ENCODE measurements at regions not wholly inside any gene's neighbourhood (a gene's known extent, or its start where the extent isn't known, plus 50 kb on each side); places are given as distances from the start of the nearest gene placed in this dataset.

- Histone ChIP-seq H3K4me3 (ENCODE audit: control insufficient read depth in 1 of 7, extremely low read depth in 1 of 7, insufficient read depth in 4 of 7, low read depth in 2 of 7, low read length in 6 of 7) (no peak overlapping the region), H3K27ac (ENCODE audit: insufficient read depth in 1 of 2, low read depth in 1 of 2, low read length in 2 of 2, poor library complexity in 1 of 2, severe bottlenecking in 2 of 2) (no peak overlapping the region), H3K27me3 (replicated peaks in 2 of 5; ENCODE audit: control insufficient read depth in 4 of 5, insufficient read depth in 5 of 5, low read length in 4 of 5) (no peaks in the 10 kb centered on the region), H3K9me3 (ENCODE audit: control extremely low read depth in 1 of 5, control insufficient read depth in 4 of 5, insufficient read depth in 2 of 5, low read depth in 1 of 5, low read length in 4 of 5) (peaks cover 0 to 7% (median 2%) of the 10 kb centered on the region in 5 experiments), H3K4me1 (ENCODE audit: control extremely low read depth in 1 of 4, control insufficient read depth in 4 of 4, insufficient read depth in 4 of 4, low read length in 3 of 4) (no peaks in the 10 kb centered on the region), H3K36me3 (ENCODE audit: control insufficient read depth in 4 of 4, insufficient read depth in 4 of 4, low read length in 3 of 4) (no peaks in the 10 kb centered on the region)
- POLR2A ChIA-PET, result no interaction called here
- CTCF ChIA-PET, result no interaction called here
- 90% methylated on average over 12 of the region's 19 CpGs for WGBS (ENCODE audit: insufficient coverage)
- no peak for DNase-seq
Measured at GRCh38 chr19:27911122-27911898, 1301.6 kb downstream of the UQCRFS1 start.

GRCh38 chr19:27909861-27910260 lies 1303.1 kb downstream of the UQCRFS1 start:
- Histone ChIP-seq H3K27me3 (replicated peaks in 2 of 5; ENCODE audit: control insufficient read depth in 4 of 5, insufficient read depth in 5 of 5, low read length in 4 of 5) (no peaks in the 10 kb centered on the region), H3K36me3 (ENCODE audit: control insufficient read depth in 4 of 4, insufficient read depth in 4 of 4, low read length in 3 of 4) (no peaks in the 10 kb centered on the region), H3K9me3 (ENCODE audit: control extremely low read depth in 1 of 5, control insufficient read depth in 4 of 5, insufficient read depth in 2 of 5, low read depth in 1 of 5, low read length in 4 of 5) (peaks cover 0 to 7% (median 2%) of the 10 kb centered on the region in 5 experiments), H3K27ac (ENCODE audit: insufficient read depth in 1 of 2, low read depth in 1 of 2, low read length in 2 of 2, poor library complexity in 1 of 2, severe bottlenecking in 2 of 2) (no peak overlapping the region), H3K4me3 (ENCODE audit: control insufficient read depth in 1 of 7, extremely low read depth in 1 of 7, insufficient read depth in 4 of 7, low read depth in 2 of 7, low read length in 6 of 7) (no peak overlapping the region), H3K4me1 (ENCODE audit: control extremely low read depth in 1 of 4, control insufficient read depth in 4 of 4, insufficient read depth in 4 of 4, low read length in 3 of 4) (no peaks in the 10 kb centered on the region)
- 93% methylated on average over 27 of the region's 29 CpGs for WGBS (ENCODE audit: insufficient coverage)
- POLR2A ChIA-PET, result no interaction called here
- CTCF ChIA-PET, result no interaction called here
- DNase-seq, result no peak

GRCh38 chr19:27909185-27909840 lies 1303.6 kb downstream of the UQCRFS1 start:
- H3K4me1 ChIP-seq (ENCODE audit: control extremely low read depth in 1 of 4, control insufficient read depth in 4 of 4, insufficient read depth in 4 of 4, low read length in 3 of 4), result no peaks in the 10 kb centered on the region
- no peak for DNase-seq
- WGBS (ENCODE audit: insufficient coverage), result 80% methylated on average over 40 of the region's 40 CpGs
- H3K27me3 ChIP-seq (replicated peaks in 2 of 5; ENCODE audit: control insufficient read depth in 4 of 5, insufficient read depth in 5 of 5, low read length in 4 of 5), result no peaks in the 10 kb centered on the region
- peaks cover 0 to 7% (median 2%) of the 10 kb centered on the region in 5 experiments for H3K9me3 ChIP-seq (ENCODE audit: control extremely low read depth in 1 of 5, control insufficient read depth in 4 of 5, insufficient read depth in 2 of 5, low read depth in 1 of 5, low read length in 4 of 5)
- ChIA-PET POLR2A (no interaction called here), CTCF (no interaction called here)
- H3K27ac ChIP-seq (ENCODE audit: insufficient read depth in 1 of 2, low read depth in 1 of 2, low read length in 2 of 2, poor library complexity in 1 of 2, severe bottlenecking in 2 of 2), result no peak overlapping the region
- H3K36me3 ChIP-seq (ENCODE audit: control insufficient read depth in 4 of 4, insufficient read depth in 4 of 4, low read length in 3 of 4), result no peaks in the 10 kb centered on the region
- no peak overlapping the region for H3K4me3 ChIP-seq (ENCODE audit: control insufficient read depth in 1 of 7, extremely low read depth in 1 of 7, insufficient read depth in 4 of 7, low read depth in 2 of 7, low read length in 6 of 7)

GRCh38 chr19:27906081-27906480 lies 1306.9 kb downstream of the UQCRFS1 start:
- CTCF ChIA-PET, result no interaction called here
- Histone ChIP-seq H3K4me3 (ENCODE audit: control insufficient read depth in 1 of 7, extremely low read depth in 1 of 7, insufficient read depth in 4 of 7, low read depth in 2 of 7, low read length in 6 of 7) (no peak overlapping the region), H3K36me3 (ENCODE audit: control insufficient read depth in 4 of 4, insufficient read depth in 4 of 4, low read length in 3 of 4) (no peaks in the 10 kb centered on the region), H3K27me3 (replicated peaks in 2 of 5; ENCODE audit: control insufficient read depth in 4 of 5, insufficient read depth in 5 of 5, low read length in 4 of 5) (no peaks in the 10 kb centered on the region), H3K27ac (ENCODE audit: insufficient read depth in 1 of 2, low read depth in 1 of 2, low read length in 2 of 2, poor library complexity in 1 of 2, severe bottlenecking in 2 of 2) (no peak overlapping the region), H3K9me3 (ENCODE audit: control extremely low read depth in 1 of 5, control insufficient read depth in 4 of 5, insufficient read depth in 2 of 5, low read depth in 1 of 5, low read length in 4 of 5) (peaks cover 0 to 3% (median 2%) of the 10 kb centered on the region in 5 experiments), H3K4me1 (ENCODE audit: control extremely low read depth in 1 of 4, control insufficient read depth in 4 of 4, insufficient read depth in 4 of 4, low read length in 3 of 4) (no peaks in the 10 kb centered on the region)
- DNase-seq, result no peak
- POLR2A ChIA-PET, result no interaction called here
- 83% methylated on average over 1 of the region's 4 CpGs for WGBS (ENCODE audit: insufficient coverage)

GRCh38 chr19:27905074-27905473 lies 1307.9 kb downstream of the UQCRFS1 start:
- DNase-seq, result no peak
- no peaks in the 10 kb centered on the region for H3K4me1 ChIP-seq (ENCODE audit: control extremely low read depth in 1 of 4, control insufficient read depth in 4 of 4, insufficient read depth in 4 of 4, low read length in 3 of 4)
- no peaks in the 10 kb centered on the region for H3K27me3 ChIP-seq (replicated peaks in 2 of 5; ENCODE audit: control insufficient read depth in 4 of 5, insufficient read depth in 5 of 5, low read length in 4 of 5)
- no peaks in the 10 kb centered on the region for H3K36me3 ChIP-seq (ENCODE audit: control insufficient read depth in 4 of 4, insufficient read depth in 4 of 4, low read length in 3 of 4)
- H3K27ac ChIP-seq (ENCODE audit: insufficient read depth in 1 of 2, low read depth in 1 of 2, low read length in 2 of 2, poor library complexity in 1 of 2, severe bottlenecking in 2 of 2), result no peak overlapping the region
- ChIA-PET POLR2A (no interaction called here), CTCF (no interaction called here)
- H3K9me3 ChIP-seq (ENCODE audit: control extremely low read depth in 1 of 5, control insufficient read depth in 4 of 5, insufficient read depth in 2 of 5, low read depth in 1 of 5, low read length in 4 of 5), result peaks cover 0 to 1% (median 0%) of the 10 kb centered on the region in 5 experiments
- no peak overlapping the region for H3K4me3 ChIP-seq (ENCODE audit: control insufficient read depth in 1 of 7, extremely low read depth in 1 of 7, insufficient read depth in 4 of 7, low read depth in 2 of 7, low read length in 6 of 7)

- CTCF ChIA-PET, result no interaction called here
- H3K4me3 ChIP-seq (ENCODE audit: control insufficient read depth in 1 of 7, extremely low read depth in 1 of 7, insufficient read depth in 4 of 7, low read depth in 2 of 7, low read length in 6 of 7), result no peak overlapping the region
- no peak overlapping the region for H3K27ac ChIP-seq (ENCODE audit: insufficient read depth in 1 of 2, low read depth in 1 of 2, low read length in 2 of 2, poor library complexity in 1 of 2, severe bottlenecking in 2 of 2)
- H3K4me1 ChIP-seq (ENCODE audit: control extremely low read depth in 1 of 4, control insufficient read depth in 4 of 4, insufficient read depth in 4 of 4, low read length in 3 of 4), result no peaks in the 10 kb centered on the region
- H3K27me3 ChIP-seq (replicated peaks in 2 of 5; ENCODE audit: control insufficient read depth in 4 of 5, insufficient read depth in 5 of 5, low read length in 4 of 5), result no peaks in the 10 kb centered on the region
- WGBS (ENCODE audit: insufficient coverage), result 93% methylated on average over 3 of the region's 3 CpGs
- H3K9me3 ChIP-seq (ENCODE audit: control extremely low read depth in 1 of 5, control insufficient read depth in 4 of 5, insufficient read depth in 2 of 5, low read depth in 1 of 5, low read length in 4 of 5), result peaks cover 0 to 4% (median 0%) of the 10 kb centered on the region in 5 experiments
- H3K36me3 ChIP-seq (ENCODE audit: control insufficient read depth in 4 of 4, insufficient read depth in 4 of 4, low read length in 3 of 4), result no peaks in the 10 kb centered on the region
- POLR2A ChIA-PET, result no interaction called here
- no peak for DNase-seq
Measured at GRCh38 chr19:27901078-27901477, 1311.9 kb downstream of the UQCRFS1 start.

- ChIA-PET POLR2A (no interaction called here), CTCF (no interaction called here)
- Histone ChIP-seq H3K27me3 (replicated peaks in 2 of 5; ENCODE audit: control insufficient read depth in 4 of 5, insufficient read depth in 5 of 5, low read length in 4 of 5) (no peaks in the 10 kb centered on the region), H3K36me3 (ENCODE audit: control insufficient read depth in 4 of 4, insufficient read depth in 4 of 4, low read length in 3 of 4) (no peaks in the 10 kb centered on the region), H3K4me1 (ENCODE audit: control extremely low read depth in 1 of 4, control insufficient read depth in 4 of 4, insufficient read depth in 4 of 4, low read length in 3 of 4) (no peaks in the 10 kb centered on the region), H3K9me3 (ENCODE audit: control extremely low read depth in 1 of 5, control insufficient read depth in 4 of 5, insufficient read depth in 2 of 5, low read depth in 1 of 5, low read length in 4 of 5) (peaks cover 0 to 16% (median 4%) of the 10 kb centered on the region in 5 experiments), H3K27ac (ENCODE audit: insufficient read depth in 1 of 2, low read depth in 1 of 2, low read length in 2 of 2, poor library complexity in 1 of 2, severe bottlenecking in 2 of 2) (no peak overlapping the region), H3K4me3 (ENCODE audit: control insufficient read depth in 1 of 7, extremely low read depth in 1 of 7, insufficient read depth in 4 of 7, low read depth in 2 of 7, low read length in 6 of 7) (no peak overlapping the region)
- WGBS (ENCODE audit: insufficient coverage), result 64% methylated on average over 1 of the region's 1 CpG
- no peak for DNase-seq
Measured at GRCh38 chr19:27896091-27896490, 1316.9 kb downstream of the UQCRFS1 start.

Data from common myeloid progenitor, CD34-positive (primary cell).